Renal pelvis (tissue), 1 donor: ENCODE measurements at regions not wholly inside any gene's neighbourhood (a gene's known extent, or its start where the extent isn't known, plus 50 kb on each side); places are given as distances from the start of the nearest gene placed in this dataset.
"Not testable (repeated sequence)": the region's sequence is repeated elsewhere in the genome, so short reads cannot be mapped to it uniquely, and the experiment has no call there.

Experiments used
- DNase-seq: peaks from one replicate; pipeline ENCODE4 v3.0.0-alpha.2; 2013

DNA sequence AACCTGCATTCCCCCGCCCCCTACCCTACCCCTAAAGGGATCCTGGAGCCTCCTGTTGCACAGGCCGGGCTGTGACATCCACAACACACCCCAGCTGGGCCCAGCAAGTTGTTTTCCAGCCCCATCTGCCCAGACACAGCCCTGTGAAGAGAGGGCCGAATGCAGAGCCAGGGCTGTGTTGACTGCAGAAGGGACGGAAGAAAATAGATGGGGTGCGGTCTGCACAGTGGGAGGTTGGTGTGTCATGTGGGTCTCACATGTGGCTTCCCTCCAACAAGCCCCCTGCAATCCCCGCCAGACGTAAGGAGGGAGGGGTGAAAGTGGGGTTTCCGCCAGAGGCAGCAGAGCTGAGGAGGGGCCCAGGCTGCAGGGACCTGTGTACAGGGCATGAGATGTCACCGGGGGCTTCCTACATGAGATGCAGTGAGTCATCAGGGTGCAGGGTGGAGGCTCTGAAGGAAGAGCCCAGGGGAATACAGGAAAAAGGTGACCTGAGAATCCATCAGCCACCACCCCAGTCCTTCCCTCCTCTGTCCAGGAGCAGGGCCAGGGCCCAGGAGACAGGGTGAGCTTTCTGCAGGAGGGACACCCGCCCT lies 60.2 kb upstream of the SULF2 start:
- DNase-seq = not testable (repeated sequence)

DNA sequence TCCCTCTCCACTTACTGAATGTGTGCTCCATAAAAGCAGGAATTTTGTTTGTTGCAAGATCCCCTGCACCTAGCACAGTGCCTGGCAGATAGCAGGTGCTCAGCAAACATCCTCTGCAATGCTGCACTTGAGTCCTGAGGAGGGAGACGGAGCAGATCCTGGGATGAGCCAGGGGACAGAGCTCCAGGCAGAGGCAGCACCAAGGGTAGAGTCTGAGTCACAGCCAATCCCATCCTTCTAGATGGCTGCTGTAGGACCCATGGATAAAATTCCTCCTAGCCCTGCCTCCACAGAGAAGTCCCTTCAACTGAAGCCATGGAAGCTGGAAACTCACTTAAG lies 59.3 kb upstream of the SULF2 start:
- not testable (repeated sequence) for DNase-seq

DNA sequence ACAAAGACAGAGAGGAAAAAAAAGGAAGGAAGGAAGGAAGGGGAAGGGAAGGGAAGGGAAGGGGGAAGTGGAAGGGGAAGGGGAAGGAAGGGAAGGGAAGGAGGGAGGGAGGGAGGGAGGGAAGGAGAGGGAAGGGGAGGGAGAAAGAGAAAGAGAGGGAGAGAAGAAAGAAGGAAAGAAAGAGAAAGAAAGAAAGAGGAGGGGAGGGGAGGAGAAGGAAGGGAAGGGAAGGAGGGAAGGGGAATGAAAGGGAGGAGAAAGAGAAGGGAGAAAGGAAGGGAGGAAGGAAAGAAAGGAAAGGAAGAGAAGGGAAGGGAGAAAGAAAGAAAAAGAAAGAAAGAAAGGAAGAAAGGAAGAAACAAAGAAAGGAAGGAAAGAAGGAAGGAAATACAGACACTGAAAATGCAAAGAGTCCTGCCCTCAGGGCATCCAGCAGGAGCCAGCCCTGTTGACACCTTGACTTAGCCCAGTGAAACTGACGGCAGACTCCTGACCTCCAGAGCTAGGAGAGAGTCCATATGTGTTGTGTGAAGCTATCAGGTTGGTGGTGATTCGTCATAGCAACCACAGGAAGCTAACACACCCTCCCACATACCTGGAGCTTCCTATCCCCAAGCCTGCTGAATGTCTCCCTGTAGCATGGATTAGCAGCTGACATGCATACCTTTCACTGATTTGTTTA lies 58.7 kb upstream of the SULF2 start:
- DNase-seq = peak; percentile 41

DNA sequence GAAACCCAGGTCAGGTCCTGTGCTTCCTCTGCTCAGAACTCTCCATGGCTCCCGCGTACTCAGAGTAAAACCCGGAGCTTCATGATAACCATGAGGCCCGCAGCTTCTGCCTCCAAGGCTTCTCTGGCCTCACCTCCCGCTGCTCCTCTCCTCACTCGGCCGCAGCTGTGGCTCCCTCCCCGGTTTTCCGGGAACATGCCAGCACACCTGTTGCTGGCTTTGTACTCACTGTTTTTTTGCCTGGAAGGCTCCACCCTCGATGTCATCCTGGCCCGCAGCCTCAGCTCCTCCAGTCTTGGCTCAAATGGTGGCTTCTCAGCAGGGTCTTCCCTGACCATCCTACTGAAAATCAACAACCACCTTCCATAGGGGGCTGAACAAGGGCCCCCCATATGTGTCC lies 57.7 kb upstream of the SULF2 start:
- not testable (repeated sequence) for DNase-seq

DNA sequence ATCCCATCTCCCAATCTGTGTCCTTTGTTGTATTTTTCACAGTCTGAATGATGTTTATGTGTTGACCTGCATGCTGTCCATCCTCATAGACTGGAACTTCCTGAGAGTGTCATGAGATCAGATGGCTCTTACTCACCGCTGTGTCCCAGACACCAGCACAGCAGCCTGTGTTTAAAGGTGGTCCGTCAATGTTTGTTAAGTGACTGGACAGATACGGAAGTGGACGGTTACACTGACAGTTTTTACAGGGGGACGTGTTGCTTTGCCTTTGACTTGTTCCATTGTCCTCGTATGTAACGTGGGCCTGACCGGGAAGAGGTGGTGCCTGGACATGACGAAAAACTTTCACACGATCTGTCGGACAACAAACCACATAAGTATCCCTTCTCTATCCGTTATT lies 56.7 kb upstream of the SULF2 start:
- not testable (repeated sequence) for DNase-seq

- not testable (repeated sequence) for DNase-seq
Observed at GRCh38 chr20:47836256-47836817, 51.1 kb upstream of the SULF2 start.
